Stimulated activated CD4-positive, alpha-beta T cell treated with anti-CD3 and anti-CD28 coated beads, Interleukin-1b, Interleukin-23, amount 100 ng/mL, for 1 hour (primary cell): ENCODE measurements at regions not wholly inside any gene's neighbourhood (a gene's known extent, or its start where the extent isn't known, plus 50 kb on each side); places are given as distances from the start of the nearest gene placed in this dataset.

ENCODE experiments used
- DNase-seq, 2 donors: peaks; one replicate each; pipeline ENCODE4 v3.0.0-alpha.2; 2020; ENCODE audit warnings: low read depth in 2 of 2

DNA sequence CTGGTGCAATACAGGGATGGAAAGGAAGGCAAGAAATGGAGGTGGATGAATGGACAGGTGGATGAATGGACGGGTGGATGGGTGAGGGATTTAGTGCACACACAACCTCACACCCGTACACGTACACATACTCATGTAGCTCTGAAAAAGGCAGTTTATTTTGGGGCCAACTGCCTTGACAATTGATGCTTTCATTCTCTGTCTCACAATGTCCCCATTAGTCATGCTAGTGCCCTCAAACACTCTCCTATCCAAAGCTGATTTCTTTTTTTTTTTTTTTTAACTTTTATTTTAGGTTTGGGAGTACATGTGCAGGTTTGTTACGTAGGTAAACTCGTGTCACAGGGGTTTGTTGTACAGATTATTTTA lies 495.0 kb downstream of the DMAC1 start:
- DNase-seq: no peak

DNA sequence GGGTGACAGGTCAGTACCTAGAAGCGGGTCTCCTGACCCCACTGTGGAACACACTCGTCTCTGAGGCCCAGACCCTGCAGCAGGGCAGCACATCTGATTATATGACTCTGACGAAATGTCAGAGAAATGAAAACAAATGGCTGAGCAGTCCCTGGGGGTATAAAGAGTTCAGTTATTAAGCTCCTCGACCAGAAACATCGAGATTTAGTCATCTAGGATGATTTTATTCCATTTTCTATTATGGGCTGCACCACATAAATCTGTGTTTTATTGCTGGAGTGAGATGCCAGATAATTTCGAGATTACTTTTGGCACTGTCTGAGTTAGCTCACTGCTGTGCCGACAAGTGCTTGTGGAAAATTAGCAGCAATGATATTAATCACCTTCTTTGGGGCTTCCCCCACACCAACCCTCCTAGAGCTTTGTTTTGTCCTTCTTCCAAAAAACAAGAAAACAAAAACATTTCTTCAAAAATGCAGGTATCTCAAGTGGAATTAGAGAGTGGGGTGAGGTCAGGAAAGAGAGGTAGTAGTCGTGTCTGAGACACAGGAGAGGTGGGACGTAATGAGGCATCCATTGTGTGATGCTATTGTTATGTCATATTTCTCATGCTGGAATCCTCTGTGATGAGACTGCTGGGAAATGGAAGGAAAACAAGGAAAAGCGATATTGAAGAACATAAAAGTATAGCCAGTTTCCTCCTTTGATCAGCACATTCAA lies 495.5 kb downstream of the DMAC1 start:
- DNase-seq: no peak

DNA sequence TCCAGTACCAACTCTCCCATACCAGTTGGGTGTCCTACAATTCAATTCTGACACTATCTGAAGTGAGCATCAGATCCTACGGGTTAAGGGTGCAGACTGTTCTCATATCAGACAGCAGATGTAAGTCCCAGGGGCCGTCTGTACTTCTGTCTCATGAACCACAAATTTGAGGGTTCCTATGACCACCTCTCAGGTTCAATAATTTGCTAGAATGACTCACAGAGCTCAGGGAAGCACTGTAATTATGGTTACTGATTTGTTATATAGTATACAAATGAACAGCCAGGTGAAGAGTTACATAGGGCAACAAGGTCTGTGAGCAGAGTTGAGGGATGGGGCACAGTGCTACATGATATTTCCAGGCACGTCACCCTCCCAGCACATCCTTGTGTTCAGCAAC lies 499.1 kb downstream of the DMAC1 start:
- DNase-seq: no peak

DNA sequence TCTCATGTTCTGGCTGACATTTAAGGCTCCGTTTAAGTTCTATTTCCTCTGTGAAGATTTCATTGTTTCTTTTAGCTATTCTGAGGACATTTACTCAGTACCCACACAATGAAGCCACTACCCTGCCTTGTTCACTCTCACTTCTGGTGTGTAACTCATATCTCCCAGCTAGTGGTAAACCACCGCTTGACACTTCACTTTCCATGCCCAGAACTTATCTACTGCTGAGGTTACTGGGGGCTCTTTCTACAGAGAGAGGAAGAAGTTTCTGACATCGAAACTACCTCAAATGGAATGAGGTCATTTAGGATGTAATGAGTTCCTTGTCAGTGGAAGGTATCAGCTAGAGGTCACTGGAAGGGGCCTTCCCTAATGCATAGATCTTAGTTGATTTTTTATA lies 501.5 kb downstream of the DMAC1 start:
- no peak for DNase-seq

DNA sequence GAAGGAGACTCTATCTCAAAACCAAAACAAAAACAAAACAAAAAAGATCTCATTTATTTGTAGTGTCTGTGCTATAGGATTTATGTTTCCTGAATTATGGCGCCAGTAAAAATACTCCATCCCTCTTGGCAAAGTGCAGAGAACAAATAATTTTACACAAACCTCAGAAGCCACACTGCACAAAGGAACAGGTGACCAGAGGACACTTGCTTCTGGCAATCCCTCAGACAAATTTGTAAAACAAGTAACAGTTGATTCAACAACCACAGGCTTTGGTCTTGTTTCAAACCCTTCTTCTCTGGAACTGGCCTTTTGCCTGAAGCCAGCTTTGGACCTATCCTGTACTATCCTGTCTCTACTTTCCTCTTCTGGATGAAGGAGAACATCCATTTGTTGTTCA lies 502.1 kb downstream of the DMAC1 start:
- no peak for DNase-seq

DNA sequence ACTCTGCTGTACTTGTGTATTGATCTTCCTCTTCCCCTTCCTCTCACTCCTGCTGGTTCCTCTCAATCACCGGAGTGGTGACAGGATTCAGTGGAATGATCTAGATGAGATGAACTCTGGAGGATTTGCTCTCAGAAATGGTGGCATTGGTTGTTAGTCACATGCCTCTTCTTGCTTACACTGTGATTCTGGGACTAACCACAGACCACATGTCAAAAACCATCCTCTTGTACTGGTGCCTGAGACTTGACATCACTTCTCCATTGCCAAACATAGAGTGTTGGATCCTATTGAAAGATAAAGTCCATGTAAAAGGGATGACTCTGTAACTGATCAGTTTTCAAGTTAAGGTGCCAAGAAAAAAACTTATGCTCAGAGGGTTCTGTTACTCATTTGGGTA lies 506.5 kb downstream of the DMAC1 start:
- no peak for DNase-seq

DNA sequence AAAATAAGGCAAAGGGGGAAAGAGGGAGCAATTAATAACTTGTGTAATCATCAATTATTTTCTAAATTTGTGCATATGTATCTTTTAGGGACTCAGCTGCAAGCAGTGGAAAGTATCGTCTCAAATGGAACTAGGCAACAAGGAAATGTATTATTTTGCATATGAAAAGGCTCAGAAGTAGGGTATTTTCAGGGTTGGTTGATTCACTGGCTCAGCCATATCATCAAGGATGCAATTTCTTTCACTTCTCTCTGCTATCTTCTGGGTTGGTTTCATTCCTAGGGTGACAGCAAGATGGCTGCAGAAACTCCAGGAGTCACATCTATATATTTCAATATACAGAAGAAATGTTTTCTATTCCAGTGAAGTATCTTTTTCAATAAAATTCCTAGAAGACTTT lies 509.8 kb downstream of the DMAC1 start:
- no peak for DNase-seq

DNA sequence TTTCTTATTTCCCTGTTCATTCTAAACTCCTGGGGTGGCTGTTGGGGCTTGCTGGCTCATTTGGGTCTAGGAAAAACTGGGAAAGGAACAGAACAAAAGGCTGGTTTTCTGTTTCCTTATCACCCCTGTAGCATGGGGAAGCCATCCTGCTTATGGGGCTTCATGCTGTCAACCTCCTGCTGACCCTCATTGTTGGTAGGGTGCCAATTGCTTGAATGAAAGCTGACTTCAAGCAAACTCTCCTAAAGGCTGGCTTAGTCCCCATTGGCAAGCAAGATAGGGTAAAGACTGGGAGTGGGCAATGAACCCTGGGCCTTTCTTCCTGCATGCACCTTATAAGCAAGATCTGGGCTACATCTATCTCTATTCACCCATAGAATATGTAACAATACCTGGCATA lies 511.6 kb downstream of the DMAC1 start:
- no peak for DNase-seq

DNA sequence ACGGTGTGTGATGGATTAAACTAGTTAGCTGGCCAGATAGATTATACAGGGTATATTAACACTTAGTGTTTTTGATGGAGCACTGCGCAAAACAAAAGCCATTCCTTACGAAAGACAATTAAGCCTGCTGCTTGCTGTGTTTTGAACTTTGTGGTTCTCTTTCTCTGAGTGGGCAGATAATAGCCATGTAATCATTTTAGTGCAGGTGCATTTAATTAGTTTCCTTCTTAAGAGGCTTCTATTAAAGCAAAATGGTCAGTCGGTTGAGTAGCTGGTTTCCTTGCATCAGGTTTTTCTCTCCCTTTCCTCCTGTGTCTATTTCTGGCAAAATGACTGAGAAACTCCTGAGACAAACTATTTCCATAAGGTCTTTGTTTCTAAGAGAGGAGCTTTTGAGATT lies 512.5 kb downstream of the DMAC1 start:
- DNase-seq: no peak

DNA sequence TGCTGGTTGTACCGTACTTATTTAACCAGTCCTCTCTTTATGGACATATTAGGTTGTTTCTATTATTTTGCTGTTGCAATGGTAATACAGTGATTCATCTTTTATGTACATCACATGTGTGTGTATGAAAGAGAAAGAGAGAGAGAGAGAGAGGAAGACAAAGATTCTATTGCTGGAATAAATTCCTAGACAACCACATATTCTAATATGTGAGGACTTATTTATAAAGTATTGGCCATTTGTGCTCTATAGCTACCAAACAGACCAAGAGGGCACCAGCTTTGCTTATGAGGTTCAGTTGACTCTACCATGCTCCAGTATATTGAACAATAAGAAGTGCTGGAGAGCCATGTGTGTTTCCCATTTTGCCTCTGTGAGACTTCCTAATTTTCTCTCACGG lies 513.5 kb downstream of the DMAC1 start:
- DNase-seq: no peak

DNA sequence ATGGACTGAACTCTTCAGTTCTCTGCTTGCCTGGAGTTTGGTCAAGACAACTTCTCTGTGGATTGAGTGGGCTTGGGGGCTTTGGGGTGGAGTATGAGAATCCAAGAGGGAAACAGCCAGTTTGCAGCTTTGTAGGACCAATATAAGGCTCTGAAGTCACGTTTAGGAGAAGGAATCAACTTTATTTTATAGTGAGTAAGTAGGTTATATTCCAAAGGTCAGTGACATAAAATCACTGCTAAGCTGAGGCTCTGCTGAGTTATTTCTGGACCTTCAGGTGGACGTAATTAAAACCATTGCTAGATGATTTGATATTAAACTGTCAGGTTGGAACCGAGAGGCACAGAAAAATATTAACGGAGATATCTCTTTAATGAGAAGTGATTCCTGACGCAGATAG lies 514.4 kb downstream of the DMAC1 start:
- no peak for DNase-seq

DNA sequence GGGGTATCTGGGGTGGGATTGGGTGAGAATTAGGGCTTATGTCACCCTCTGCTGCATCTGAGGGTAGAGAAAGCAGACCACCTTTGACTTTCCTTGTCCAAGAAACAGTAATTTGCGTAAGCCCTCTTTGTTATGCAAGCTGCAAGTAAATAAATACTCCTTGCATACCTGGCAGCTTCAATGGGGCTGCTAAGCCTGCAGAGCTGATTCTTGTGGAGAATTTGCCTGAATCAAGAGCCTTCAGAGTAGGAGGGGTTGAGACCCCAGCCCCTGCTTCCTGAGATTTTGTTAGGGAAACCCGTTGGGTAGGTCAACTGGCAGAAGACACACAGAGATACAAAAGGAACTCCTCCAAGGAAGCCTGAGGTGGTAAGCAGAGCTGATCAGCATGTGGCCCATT lies 515.1 kb downstream of the DMAC1 start:
- DNase-seq: no peak

DNA sequence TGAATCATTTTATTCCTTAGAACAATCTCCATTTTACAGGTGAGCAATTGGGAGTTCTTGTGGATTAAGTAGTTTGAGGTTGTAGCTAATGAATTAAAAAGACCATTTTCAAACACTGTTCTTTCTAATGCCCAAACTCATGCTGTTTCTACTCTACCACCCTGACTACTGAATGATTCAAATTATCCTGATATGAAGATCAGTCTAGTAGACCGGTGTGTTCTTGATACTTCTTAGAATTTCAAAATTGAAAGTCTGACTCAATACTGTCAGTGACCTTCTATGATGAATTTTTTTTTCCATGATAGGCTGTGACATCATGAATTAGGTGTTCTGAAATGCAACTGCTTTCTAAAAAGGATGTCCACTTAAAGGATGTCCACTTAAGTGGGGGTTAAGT lies 515.5 kb downstream of the DMAC1 start:
- DNase-seq: no peak

DNA sequence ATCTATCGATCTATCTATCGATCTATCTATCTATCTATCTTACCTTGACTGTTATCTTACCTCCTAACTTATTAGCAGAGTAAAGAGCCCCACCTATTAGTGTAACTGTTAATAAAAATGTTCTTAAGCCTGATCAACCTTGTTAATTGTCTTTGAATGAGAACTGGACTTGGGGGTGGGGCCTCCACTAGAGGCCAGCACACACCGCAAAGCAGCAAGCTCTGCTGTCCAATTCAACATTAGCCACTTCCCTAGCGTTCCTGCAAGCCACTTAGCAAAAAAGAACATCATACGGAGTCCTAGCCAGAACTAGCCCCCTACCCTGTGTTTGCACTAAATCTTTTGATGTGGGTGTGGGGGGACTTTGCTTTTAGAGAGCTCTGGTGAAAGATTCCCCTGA lies 515.8 kb downstream of the KDM4C start:
- no peak for DNase-seq

DNA sequence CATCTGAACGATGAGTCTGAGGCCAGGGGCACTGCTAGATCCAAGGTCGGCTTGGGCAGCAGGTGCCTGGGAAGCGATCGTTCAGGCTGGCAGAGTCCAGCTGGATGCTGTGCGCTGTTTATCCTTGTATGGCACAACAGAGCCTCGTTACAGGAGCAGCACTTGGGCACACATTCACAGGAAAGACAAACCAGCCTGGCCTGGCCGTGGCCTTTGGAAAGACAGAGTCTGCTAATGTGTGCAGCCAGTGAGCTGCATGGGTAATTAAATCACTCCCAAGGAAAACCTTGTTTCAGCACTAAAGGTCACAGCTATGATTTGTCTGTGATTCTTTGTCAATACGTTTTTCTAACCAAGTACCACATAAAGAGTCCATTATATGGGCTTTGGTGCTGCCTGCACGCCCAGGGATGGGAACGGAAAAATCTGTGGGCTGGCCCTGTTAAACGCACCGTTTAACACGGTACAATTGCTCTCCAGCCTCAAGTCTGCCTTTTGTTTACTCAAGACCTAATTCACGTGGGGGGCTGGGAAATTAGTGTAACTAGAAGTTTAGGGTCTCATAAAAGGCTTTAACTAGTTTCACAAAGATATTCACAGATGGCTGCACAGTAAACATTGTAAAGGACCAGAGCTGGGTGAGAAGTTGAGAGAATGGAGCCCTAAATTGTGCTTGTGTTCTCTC lies 509.3 kb downstream of the KDM4C start:
- DNase-seq: no peak

DNA sequence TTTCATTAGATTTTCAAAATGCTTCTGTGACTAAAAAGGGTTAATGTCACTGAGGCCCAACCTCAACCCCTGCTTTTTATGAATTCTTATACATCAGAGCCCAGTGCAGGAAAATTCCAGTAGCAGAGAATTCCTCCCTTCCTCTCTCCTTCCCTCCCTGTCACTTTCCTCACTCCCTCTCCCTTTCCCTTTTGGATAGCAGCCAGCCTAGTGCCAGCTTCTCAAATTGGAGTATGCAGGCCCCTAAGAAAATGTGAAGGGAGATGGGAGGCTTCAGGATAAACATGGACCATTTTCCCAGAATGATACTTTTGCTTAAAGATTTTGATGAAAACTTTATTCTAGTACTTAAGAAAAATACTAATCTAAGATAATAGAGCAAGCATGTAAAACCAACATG lies 507.4 kb downstream of the KDM4C start:
- no peak for DNase-seq

DNA sequence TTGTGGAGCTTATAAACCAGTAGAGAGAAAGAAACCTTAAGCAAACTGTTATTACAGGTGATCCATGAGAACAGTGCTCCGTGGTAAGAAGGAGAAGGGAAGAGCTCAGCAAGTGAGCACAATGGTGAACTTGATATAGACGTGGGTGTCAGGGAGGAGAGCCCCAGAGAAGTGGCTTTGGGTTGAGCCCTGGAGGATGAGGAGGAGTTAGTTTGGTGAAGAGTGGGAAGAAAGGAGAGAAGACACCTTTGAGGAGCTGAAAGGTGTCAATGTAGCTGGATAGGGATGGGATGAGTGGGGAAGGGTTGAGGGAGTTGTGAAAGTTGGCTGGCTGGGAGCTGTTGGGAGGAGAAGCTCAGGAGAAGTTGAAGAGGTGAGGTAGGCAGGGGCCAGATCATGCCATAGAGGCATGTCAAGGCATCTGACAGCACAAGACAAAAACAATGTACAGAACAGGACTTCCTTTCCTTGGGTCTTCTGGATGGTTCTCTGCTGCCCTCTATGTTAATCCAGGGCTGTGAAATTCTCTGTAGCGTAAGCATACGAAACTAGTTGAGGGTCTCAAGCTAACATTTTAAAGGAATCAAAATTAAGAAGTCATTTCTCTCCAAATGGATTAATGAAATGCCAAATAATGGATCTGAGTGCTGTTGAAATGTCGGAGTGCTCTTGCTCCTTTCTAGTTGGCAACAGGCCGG lies 501.9 kb downstream of the KDM4C start:
- DNase-seq: no peak

DNA sequence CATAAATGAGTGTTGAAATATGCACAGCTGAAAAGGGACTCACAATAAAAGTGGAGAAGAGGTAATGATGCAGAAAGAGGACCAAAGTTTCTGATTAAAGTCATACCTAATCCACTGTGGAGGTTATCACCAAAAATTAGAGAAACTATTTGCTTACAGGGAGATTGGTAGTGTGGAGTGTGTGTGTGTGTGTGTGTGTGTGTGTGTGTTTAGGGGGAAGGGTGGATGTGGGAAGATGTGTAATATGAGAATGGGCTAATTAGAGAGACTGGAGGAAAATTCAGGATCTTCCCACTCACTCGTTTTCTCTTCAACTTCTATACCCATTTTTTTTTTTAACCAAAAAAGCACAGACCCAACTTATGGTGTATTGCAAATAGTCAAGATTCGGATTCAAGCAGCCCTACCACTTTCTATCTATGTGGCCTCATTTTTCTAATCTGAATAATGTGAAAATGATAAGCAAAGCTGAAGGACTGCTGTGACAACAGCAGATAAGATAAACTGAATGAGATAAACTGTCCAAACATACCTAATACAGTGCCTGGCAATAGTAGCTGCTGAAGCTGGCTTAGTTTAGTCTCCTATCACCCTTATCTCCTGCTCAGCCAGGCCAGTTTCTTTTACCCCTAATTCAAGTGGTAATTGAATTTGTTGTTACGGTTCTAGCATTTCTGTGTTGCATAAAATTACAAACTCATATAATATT lies 501.1 kb downstream of the KDM4C start:
- DNase-seq: no peak

DNA sequence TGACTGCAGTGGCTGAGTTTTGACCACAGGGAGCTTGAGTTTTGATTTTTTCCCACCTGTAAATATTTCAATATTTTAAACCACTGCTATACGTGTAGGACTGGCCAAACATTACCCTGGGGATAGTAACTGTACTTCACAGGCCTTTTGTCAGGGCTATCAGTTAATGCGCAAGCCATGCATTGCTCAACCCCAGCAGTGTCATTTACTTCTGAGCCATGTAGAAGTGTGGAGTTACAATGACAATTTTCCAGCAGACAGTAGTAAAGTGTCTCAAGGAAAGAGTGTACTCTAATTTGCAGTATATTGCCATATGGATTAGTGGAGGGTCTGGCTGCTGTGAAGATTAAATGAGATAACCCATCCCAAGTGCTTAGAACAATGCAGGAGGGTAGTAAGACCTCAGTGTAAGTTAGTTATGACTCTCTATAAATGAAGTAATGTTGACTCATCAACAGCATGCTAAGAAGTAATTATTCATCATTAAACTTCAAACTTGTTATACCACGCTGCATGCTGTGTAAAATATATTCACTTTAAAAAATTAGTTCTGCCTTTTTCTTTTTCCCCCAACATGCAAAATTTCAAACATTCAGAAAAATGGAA lies 489.2 kb downstream of the KDM4C start:
- DNase-seq: no peak

DNA sequence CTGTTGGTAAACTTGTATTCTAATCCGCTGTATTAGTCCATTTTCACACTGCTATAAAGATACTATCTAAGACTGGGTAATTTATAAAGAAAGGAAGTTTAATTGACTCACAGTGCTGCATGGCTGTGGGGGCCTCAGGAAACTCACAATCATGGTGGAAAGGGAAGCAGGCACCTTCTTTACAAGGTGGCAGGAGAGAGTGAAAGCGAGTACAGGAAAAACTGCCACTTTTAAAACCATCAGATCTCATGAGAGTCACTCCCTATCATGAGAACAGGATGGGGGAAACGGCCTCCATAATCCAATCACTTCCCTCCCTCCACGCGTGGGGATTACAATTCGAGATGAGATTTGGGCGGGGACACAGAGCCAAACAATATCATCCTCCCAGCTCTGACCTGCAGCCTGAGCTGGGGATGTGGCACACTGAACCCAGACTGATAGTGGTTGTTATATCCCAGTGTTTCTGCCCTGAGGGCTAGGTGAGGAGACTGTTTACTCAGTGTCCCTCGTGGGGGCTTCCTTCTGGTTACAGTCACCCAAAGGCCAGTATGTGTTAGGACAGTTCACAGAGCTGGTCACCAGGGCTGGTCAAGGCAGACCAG lies 488.3 kb downstream of the KDM4C start:
- DNase-seq: no peak

DNA sequence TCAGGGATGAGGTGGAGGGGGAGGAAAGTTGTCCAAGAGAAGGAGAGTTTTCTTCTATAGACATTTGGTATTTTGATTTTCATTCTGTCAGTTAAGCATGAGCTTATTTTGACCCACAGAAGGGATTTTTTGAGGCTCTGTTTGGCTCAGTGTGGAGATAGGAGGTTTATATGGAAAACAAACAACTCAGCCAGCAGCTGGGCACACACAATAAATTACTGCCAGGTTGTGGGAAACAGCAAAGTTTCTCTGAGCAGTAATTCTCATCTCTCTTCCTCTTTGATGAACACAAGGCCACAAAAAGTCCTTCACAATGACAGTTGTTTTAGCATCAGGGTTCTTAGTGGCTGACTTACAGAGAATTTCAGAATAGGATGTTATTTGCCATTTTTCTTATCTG lies 486.1 kb downstream of the KDM4C start:
- DNase-seq: no peak

DNA sequence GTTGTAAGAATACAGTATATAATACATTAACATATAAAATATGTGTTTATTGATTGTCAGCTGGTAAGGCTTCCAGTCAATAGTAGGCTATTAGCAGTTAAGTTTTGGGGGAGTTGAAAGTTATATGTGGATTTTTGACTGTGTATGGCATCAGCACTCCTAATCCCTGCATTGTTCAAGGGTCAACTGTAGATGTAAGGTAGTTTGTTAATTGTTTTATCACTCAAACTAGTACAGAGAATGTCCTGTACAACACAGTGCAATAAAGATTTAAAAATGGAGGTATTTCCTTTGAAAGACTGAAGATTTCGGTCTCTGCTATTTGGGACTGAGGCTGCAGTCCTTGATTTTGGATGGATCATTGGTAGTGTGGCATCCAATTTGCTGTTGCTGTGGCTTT lies 484.4 kb downstream of the KDM4C start:
- DNase-seq: no peak
